ENCODE measurements at regions not wholly inside any gene's neighbourhood (a gene's known extent, or its start where the extent isn't known, plus 50 kb on each side); places are given as distances from the start of the nearest gene placed in this dataset.
A peak's percentile ranks its signal among the peaks of the same experiment; 100 is the strongest.
"Not testable (repeated sequence)": the region's sequence is repeated elsewhere in the genome, so short reads cannot be mapped to it uniquely, and the experiment has no call there.

DNA sequence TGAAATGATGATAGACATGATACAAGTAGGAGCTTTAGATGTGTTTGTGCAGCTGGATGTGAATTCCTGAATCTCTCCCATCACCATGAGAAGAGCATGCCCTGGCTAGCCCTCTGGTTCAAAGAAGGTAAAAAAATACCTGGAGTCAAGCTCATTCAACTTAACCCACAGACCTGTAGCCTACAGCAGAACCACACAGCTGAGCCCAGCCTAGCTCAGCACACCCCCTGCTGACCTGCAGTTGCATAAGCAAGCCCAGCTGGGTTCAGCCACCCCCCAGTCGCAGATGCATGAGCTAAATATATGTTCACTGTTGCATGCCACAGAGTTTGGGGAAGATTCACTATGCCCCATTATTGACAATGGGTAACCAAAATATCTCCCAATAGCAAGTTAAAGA, 200.2 kb downstream of the NPIPA8 start:
- H3K4me3 ChIP-seq; intact Hi-C loops (cut with DNase I); H3K27me3 ChIP-seq: not testable (repeated sequence)

DNA sequence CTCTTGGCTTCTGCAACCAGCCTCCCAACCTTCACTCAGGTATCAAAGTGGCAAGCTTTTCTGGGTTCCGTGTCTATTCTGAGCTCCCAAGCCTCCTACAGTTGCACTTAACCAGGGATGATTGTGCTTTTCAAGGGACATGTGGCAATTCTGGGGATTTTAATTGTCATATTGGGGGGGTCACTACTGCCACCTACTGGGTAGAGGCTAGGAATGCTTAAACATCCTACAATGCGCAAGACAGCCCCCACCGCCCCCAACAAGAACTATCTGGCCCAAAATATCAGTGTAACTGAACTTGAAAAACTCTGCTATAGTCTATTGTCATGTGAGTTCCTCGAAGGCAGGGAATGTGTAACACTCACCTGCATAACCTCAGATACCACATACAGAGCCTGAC, 201.5 kb downstream of the NPIPA8 start:
- H3K36me3 ChIP-seq; DNase-seq; H3K4me3 ChIP-seq; intact Hi-C loops (cut with DNase I); H3K27ac ChIP-seq; H3K27me3 ChIP-seq; H3K9me3 ChIP-seq; H3K4me1 ChIP-seq: not testable (repeated sequence)
- peak; percentile 41 for ATAC-seq

More for the DNA sequence above, 200.2 kb downstream of the NPIPA8 start:
- not testable (repeated sequence) for DNase-seq, H3K4me1 ChIP-seq, ATAC-seq, H3K36me3 ChIP-seq, H3K27ac ChIP-seq, H3K9me3 ChIP-seq

DNA sequence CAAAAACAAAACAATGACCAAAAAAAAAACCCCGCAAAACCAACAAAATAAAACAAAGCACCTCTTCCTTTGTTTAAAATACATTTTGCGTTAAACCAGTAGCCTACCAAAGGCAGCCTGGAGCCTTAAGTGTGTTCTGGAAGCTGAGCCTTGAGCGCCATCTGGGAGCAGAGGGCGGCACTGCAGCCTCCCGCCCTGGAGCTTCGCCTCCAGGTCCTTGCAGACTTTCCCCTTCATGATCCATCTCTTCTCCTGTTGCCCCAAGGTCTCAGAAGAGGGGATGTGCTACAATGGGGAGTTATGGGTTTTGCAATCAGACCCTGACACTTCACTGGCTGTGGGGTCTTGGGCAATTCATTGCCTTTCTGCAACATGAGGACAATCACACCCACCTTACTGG, 204.9 kb downstream of the NPIPA8 start:
- H3K27me3 ChIP-seq; H3K36me3 ChIP-seq; H3K9me3 ChIP-seq; intact Hi-C loops (cut with DNase I); H3K4me3 ChIP-seq; H3K4me1 ChIP-seq; H3K27ac ChIP-seq: not testable (repeated sequence)
- peak; percentile 99 for ATAC-seq
- TF ChIP-seq, protein P1, sequence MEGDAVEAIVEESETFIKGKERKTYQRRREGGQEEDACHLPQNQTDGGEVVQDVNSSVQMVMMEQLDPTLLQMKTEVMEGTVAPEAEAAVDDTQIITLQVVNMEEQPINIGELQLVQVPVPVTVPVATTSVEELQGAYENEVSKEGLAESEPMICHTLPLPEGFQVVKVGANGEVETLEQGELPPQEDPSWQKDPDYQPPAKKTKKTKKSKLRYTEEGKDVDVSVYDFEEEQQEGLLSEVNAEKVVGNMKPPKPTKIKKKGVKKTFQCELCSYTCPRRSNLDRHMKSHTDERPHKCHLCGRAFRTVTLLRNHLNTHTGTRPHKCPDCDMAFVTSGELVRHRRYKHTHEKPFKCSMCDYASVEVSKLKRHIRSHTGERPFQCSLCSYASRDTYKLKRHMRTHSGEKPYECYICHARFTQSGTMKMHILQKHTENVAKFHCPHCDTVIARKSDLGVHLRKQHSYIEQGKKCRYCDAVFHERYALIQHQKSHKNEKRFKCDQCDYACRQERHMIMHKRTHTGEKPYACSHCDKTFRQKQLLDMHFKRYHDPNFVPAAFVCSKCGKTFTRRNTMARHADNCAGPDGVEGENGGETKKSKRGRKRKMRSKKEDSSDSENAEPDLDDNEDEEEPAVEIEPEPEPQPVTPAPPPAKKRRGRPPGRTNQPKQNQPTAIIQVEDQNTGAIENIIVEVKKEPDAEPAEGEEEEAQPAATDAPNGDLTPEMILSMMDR (IDR thresholded peaks at IDR 0.05): peak; percentile 35 to 45
- DNase-seq: peak in 1 of 4 donors; percentile 0

DNA sequence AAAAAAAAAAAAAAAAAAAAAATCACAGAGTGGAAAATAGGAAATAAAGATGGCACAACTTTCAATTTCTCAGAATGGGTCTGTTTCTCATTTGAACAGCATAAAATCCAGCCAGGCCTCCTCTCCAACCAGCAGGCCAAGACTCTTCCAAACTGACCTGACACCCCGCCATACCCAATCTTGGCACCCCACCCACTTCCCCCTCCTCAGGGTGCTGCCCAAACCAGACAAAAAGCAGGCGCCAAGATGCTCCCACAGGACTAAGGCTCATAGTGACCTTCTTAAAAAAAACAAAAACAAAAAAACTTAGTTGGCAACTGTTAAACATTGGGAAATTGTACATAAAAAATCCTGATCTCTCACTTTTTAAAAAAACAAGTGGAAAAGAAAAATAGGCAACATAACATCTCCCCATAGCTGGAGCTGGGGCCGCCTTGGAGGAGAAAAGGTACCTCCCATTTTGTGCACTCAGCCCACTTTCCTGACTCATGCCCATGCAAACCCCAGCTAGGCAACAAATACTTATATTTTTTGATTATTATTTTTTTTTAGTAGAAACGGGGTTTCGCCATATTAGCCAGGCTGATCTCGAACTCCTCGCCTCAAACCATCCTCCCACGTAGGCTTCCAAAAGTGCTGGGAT, 205.9 kb downstream of the NPIPA8 start:
- intact Hi-C loops (cut with DNase I); H3K4me3 ChIP-seq; DNase-seq; H3K36me3 ChIP-seq; H3K9me3 ChIP-seq; H3K27me3 ChIP-seq; ATAC-seq; H3K4me1 ChIP-seq; H3K27ac ChIP-seq: not testable (repeated sequence)

DNA sequence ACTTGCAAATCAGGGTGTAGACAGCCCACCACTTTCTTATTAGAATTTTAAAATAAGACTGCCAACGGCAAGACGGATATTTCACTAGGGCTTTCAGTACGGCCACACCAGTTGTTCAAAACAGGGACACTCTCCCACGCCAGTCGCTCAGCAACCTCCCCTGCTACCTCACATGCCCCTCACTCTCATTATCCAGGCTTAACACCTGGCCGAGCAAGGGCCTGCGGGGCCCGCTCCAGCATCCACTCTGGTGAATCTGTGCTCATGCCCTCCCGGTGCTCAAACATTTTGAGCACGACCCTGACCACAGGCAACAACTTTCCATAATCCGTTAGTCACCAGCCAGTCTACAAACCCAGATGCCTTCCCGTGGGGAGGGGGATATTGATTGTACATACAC, 209.5 kb downstream of the NPIPA8 start:
- not testable (repeated sequence) for H3K27me3 ChIP-seq

DNA sequence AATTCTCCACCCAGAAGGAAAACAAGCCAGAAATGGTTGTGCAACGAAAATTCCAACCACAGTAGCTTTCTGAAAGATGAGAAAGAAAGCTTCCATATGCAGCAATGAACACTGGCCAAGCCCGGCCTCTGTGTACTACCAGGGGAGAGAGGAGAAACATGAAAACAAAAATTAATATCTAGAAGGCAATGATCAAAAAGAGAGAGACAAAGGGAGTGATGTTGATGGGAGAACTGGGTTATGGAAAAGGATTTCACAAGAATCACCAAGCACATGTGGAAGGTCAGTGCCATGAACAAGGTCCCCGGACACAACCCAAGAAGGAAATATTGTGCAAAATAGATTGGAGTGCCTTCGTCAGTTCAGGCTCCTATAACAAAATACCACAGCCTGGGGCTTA, 217.4 kb downstream of the NPIPA8 start:
- H3K36me3 ChIP-seq; H3K4me1 ChIP-seq; H3K27ac ChIP-seq; H3K27me3 ChIP-seq; H3K4me3 ChIP-seq; H3K9me3 ChIP-seq; intact Hi-C loops (cut with DNase I): not testable (repeated sequence)
- ATAC-seq (peak; percentile 63), DNase-seq (peak in 2 of 4 donors; percentile 27 to 46)

More for the DNA sequence above, 209.5 kb downstream of the NPIPA8 start:
- H3K4me1 ChIP-seq; DNase-seq; H3K36me3 ChIP-seq; H3K4me3 ChIP-seq; intact Hi-C loops (cut with DNase I); H3K9me3 ChIP-seq; H3K27ac ChIP-seq; ATAC-seq: not testable (repeated sequence)

DNA sequence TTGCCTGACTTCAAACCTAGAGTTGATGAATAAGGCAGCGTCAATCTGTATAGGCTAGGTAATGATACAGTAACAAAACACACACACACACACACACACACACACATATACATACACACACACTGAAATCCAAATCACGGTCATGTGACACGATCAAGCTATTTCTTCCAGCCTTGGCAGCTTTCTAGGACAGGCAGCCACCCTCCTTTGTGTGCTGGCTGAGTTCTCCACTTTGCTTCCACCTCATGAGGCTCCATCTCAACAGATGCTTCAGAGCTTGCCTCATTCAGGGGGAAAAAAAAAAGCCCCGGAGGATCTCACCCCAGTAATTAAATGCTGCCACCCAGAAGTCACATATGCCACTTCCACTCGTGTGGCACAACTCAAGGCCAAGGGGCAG, 217.9 kb downstream of the NPIPA8 start:
- H3K27me3 ChIP-seq; intact Hi-C loops (cut with DNase I): not testable (repeated sequence)

DNA sequence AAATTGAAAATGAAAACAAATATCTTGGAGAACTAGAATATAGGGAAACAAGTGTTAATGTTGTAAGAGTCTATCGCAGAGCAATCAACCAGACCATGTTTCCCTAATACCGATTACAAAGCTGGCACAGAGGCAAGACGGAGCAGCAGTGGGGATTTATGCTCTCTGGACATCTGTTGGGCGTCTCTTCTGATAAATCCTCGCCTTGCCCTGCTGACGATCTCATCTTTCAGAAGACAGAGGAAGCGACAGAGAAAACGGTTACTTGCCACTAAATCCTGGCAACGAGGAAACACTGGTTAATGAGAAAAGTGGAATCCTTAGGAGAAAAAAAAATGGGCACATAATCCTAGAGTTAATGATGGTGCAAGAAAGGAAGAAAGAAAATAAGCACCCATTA, 218.5 kb downstream of the NPIPA8 start:
- H3K9me3 ChIP-seq; H3K4me1 ChIP-seq; H3K36me3 ChIP-seq; H3K4me3 ChIP-seq; H3K27ac ChIP-seq; DNase-seq; ATAC-seq; intact Hi-C loops (cut with DNase I); H3K27me3 ChIP-seq: not testable (repeated sequence)

More for the DNA sequence above, 217.9 kb downstream of the NPIPA8 start:
- ATAC-seq (peak; percentile 54), DNase-seq (peak in 2 of 4 donors; percentile 1 to 13)
- not testable (repeated sequence) for H3K4me3 ChIP-seq, H3K36me3 ChIP-seq, H3K4me1 ChIP-seq, H3K27ac ChIP-seq, H3K9me3 ChIP-seq

DNA sequence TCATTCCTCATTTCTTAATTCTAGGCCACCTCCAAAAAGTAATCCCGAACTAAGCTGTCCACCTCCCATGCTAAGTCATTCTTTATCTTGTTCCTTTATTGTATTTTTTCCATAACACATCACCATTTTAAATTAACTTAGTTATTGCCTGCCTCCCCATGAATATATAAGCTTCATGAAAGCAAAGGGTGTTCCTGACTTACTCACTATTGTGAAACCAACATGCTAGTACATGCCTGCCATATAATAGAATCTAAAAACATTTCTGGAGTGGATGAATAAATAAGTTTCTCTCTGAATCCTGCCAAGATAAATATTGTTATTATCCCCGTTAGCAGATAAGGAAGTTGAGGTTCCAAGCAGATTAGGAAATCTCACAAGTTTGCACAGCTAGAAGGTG, 232.1 kb downstream of the NPIPA8 start:
- H3K27ac ChIP-seq; H3K27me3 ChIP-seq; DNase-seq; H3K4me1 ChIP-seq; ATAC-seq; H3K9me3 ChIP-seq; intact Hi-C loops (cut with DNase I); H3K4me3 ChIP-seq; H3K36me3 ChIP-seq: not testable (repeated sequence)

DNA sequence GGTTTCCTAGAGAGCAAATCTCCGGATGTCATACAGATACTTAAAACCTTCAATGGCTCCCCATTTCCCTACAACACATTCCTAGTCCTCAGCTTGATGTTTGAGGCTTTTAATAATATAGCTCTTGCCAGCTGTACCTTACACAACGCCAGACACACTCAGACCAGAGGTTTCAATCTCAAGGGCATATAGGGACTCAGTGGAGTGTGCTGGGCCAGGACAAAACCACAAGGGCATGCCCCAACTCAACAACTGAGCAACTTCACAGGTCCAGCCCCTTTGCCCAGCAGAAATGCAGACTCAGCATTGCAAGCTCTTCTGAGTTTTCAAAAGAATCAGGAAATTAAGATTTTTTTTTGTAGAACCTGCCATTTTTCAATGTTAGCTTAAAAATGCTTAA, 235.5 kb downstream of the NPIPA8 start:
- H3K27ac ChIP-seq; H3K36me3 ChIP-seq; intact Hi-C loops (cut with DNase I); H3K27me3 ChIP-seq; H3K4me1 ChIP-seq; DNase-seq; H3K9me3 ChIP-seq; H3K4me3 ChIP-seq: not testable (repeated sequence)
- ATAC-seq: peak; percentile 22

DNA sequence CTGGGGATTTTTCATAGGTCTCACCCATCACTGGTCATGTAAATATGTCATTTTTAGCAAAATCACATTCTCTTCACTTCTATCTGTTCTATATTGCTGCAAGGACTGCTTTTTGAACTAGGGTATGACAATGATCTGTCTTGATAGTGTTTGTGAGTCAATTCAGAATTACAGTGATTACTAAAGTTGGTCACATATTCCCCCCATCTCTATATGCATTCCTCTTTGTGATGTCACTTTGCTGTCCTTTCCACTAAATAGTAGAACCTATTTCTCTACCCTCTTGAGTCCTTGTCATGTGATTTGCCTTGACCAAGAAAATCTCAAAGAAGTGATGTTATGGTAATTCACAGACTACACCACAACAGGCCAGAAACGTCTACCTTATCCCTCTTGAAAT, 243.9 kb downstream of the NPIPA8 start:
- H3K4me1 ChIP-seq; DNase-seq; H3K36me3 ChIP-seq; H3K4me3 ChIP-seq; H3K27ac ChIP-seq; H3K9me3 ChIP-seq; intact Hi-C loops (cut with DNase I); ATAC-seq; H3K27me3 ChIP-seq: not testable (repeated sequence)

DNA sequence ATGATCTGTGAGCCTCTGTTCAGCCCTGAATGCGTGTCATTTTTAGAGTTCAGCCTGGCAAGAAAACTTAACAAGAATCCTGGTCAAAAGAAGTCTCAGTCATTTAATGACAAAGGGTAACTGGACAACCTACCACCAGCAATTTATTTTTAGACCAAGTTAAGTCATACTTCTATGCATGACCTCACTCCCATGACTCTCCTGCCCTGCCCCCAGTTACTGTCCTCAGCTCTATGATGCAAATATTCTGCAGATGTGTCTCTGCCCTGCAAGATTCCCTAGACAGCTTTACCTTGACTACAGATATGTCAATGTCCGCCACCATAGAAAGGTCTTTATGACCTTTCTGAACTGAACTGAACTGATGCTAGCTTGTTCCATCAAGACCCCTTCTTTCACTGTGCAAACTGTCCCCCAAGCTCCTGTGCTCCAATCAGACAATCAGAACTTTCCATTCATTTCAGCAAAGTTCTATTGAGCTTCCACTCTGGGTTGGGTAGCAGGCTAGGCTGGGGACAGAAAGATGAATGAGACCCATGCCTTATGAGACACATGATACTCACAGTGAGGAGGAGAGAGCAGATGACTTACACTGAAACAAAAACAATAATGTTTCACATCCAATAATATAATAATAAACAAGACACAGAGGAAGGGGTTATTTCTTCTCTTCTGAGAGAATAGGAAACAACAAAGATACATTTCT, 255.7 kb downstream of the NPIPA8 start:
- DNase-seq; H3K4me1 ChIP-seq; H3K4me3 ChIP-seq; H3K36me3 ChIP-seq; intact Hi-C loops (cut with DNase I); H3K9me3 ChIP-seq; H3K27ac ChIP-seq; H3K27me3 ChIP-seq; ATAC-seq: not testable (repeated sequence)

DNA sequence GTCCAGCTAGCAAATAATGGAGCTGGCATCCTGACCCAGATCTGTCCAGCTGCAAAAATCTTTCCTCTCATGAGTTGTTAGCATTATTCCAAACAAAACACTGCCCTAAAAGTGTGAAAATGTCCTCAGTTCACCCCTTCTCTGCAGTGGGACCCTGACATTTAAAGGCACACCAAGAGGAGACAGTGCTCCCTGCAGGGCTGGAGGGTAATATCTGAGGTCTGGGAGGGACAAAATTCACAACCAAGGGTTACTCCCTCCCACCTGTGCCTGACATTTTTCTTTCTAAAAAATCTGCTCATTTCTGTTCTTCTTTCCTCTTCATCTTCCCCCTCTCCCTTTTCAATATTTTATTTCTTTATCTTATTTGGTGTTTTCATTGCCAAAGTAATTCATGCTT, 258.6 kb downstream of the NPIPA8 start:
- H3K4me3 ChIP-seq; ATAC-seq; intact Hi-C loops (cut with DNase I); H3K27ac ChIP-seq; H3K9me3 ChIP-seq; DNase-seq; H3K4me1 ChIP-seq; H3K27me3 ChIP-seq; H3K36me3 ChIP-seq: not testable (repeated sequence)

All from left lung (tissue), 4 donors.